GOT3 (cell line): ENCODE measurements at regions not wholly inside any gene's neighbourhood (a gene's known extent, or its start where the extent isn't known, plus 50 kb on each side); places are given as distances from the start of the nearest gene placed in this dataset.

Experiments
- DNase-seq: peaks from one replicate; lab custom pipeline; 2025; ENCODE audit warnings: mixed read lengths; lab: John Stamatoyannopoulos, UW

- no peak for DNase-seq
Measured at GRCh38 chr10:78716043-78716660, 352.6 kb upstream of the ZMIZ1 start.

- DNase-seq = no peak
Measured at GRCh38 chr10:78717200-78717599, 351.6 kb upstream of the ZMIZ1 start.

GRCh38 chr10:78718032-78718572 is 350.7 kb upstream of the ZMIZ1 start:
- DNase-seq = no peak

- no peak for DNase-seq
Measured at GRCh38 chr10:78719276-78719675, 349.5 kb upstream of the ZMIZ1 start.

GRCh38 chr10:78720091-78720490 is 348.7 kb upstream of the ZMIZ1 start:
- no peak for DNase-seq

GRCh38 chr10:78721231-78721630 is 347.5 kb upstream of the ZMIZ1 start:
- no peak for DNase-seq

GRCh38 chr10:78724846-78725245 is 343.9 kb upstream of the ZMIZ1 start:
- DNase-seq = no peak

GRCh38 chr10:78726171-78726570 is 342.6 kb upstream of the ZMIZ1 start:
- DNase-seq = no peak

GRCh38 chr10:78727251-78727650 is 341.5 kb upstream of the ZMIZ1 start:
- DNase-seq = no peak

- no peak for DNase-seq
Measured at GRCh38 chr10:78727728-78728127, 341.0 kb upstream of the ZMIZ1 start.

GRCh38 chr10:78728176-78728575 is 340.6 kb upstream of the ZMIZ1 start:
- DNase-seq = no peak

- DNase-seq = no peak
Measured at GRCh38 chr10:78729366-78729765, 339.4 kb upstream of the ZMIZ1 start.

- DNase-seq = no peak
Measured at GRCh38 chr10:78729800-78730199, 339.0 kb upstream of the ZMIZ1 start.

- DNase-seq = no peak
Measured at GRCh38 chr10:78730754-78731153, 338.0 kb upstream of the ZMIZ1 start.

GRCh38 chr10:78731675-78732074 is 337.1 kb upstream of the ZMIZ1 start:
- DNase-seq = no peak

- no peak for DNase-seq
Measured at GRCh38 chr10:78732381-78732780, 336.4 kb upstream of the ZMIZ1 start.

- DNase-seq = no peak
Measured at GRCh38 chr10:78736926-78737630, 331.7 kb upstream of the ZMIZ1 start.

- DNase-seq = no peak
Measured at GRCh38 chr10:78737883-78738856, 330.6 kb upstream of the ZMIZ1 start.

GRCh38 chr10:78738861-78739260 is 329.9 kb upstream of the ZMIZ1 start:
- DNase-seq = no peak

GRCh38 chr10:78739444-78740053 is 329.2 kb upstream of the ZMIZ1 start:
- DNase-seq = no peak

GRCh38 chr10:78740976-78741915 is 327.5 kb upstream of the ZMIZ1 start:
- no peak for DNase-seq
